K562 (cell line): ENCODE measurements at regions not wholly inside any gene's neighbourhood (a gene's known extent, or its start where the extent isn't known, plus 50 kb on each side); places are given as distances from the start of the nearest gene placed in this dataset.

ENCODE experiments used
- BCOR ChIP-seq: fragments of 450-650 bp; IDR thresholded peaks from 2 replicates; pipeline ENCODE4 v1.6.1; 2016
- CHD4 ChIP-seq: fragments of 200-600 bp; sonication (generic); IDR thresholded peaks from 3 replicates; pipeline ENCODE4 v1.6.1; 2012; ENCODE audit warnings: low read depth, mild to moderate bottlenecking, mixed read lengths, low read length, inconsistent platforms; ENCODE audit not compliant: insufficient read depth, insufficient replicate concordance, poor library complexity, severe bottlenecking
- CSDE1 ChIP-seq, 2 experiments: fragments of 450-650 bp; IDR thresholded peaks; 2 replicates each; pipeline ENCODE4 v1.6.1; 2016; ENCODE audit warnings: mild to moderate bottlenecking in 1 of 2
- EGR1 ChIP-seq: fragments of 450-650 bp; conservative IDR thresholded peaks from 2 replicates; pipeline ENCODE4 v1.6.1; 2017; ENCODE audit warnings: mild to moderate bottlenecking
- EP300 ChIP-seq: IDR thresholded peaks from 2 replicates; pipeline ENCODE4 v1.6.1; 2012; ENCODE audit warnings: low read length, improper control_type of control experiment
- ETS2 ChIP-seq: IDR thresholded peaks from 2 replicates; pipeline ENCODE4 v1.6.1; 2016; ENCODE audit warnings: borderline replicate concordance, missing genetic modification characterization, mild to moderate bottlenecking, moderate library complexity, missing compliant biosample characterization; ENCODE audit not compliant: poor library complexity, severe bottlenecking
- FIP1L1 ChIP-seq: fragments of 200-400 bp; formaldehyde crosslinking; IDR thresholded peaks from 2 replicates; pipeline ENCODE4 v1.6.1; 2018; ENCODE audit warnings: mild to moderate bottlenecking, low read depth, low read length; ENCODE audit not compliant: poor library complexity, severe bottlenecking
- FOS ChIP-seq: IDR thresholded peaks from 3 replicates; pipeline ENCODE4 v1.6.1; 2011; ENCODE audit not compliant: insufficient read length; ENCODE audit errors: extremely low read depth
- GTF2A2 ChIP-seq: IDR thresholded peaks from 2 replicates; pipeline ENCODE4 v1.6.1; 2016; ENCODE audit warnings: mild to moderate bottlenecking, missing genetic modification characterization, missing compliant biosample characterization
- HES1 ChIP-seq: fragments of 450-650 bp; IDR thresholded peaks from 2 replicates; pipeline ENCODE4 v1.6.1; 2016; ENCODE audit warnings: low read depth, mild to moderate bottlenecking, moderate library complexity
- PREB ChIP-seq: sonication (generic); formaldehyde crosslinking; IDR thresholded peaks from 2 replicates; pipeline ENCODE4 v1.8.1; 2023; ENCODE audit warnings: mild to moderate bottlenecking, missing genetic modification reagents
- PTTG1 ChIP-seq: fragments of 450-650 bp; IDR thresholded peaks from 2 replicates; pipeline ENCODE4 v1.6.1; 2016; ENCODE audit warnings: low read depth, mild to moderate bottlenecking, missing genetic modification characterization, missing compliant biosample characterization
- SIRT6 ChIP-seq: IDR thresholded peaks from one replicate; pipeline ENCODE4 v1.6.1; 2012; ENCODE audit warnings: low read depth, mild to moderate bottlenecking, control low read depth, inconsistent platforms, low read length, moderate library complexity
- SRSF7 ChIP-seq: fragments of 200-400 bp; formaldehyde crosslinking; optimal IDR thresholded peaks from 2 replicates; pipeline ENCODE3; 2017; ENCODE audit warnings: mild to moderate bottlenecking, low read depth, low read length
- TBP ChIP-seq: optimal IDR thresholded peaks from 2 replicates; pipeline ENCODE3; 2011; ENCODE audit warnings: low read depth, low read length, improper control_type of control experiment
- USF2 ChIP-seq: sonication (generic); formaldehyde crosslinking; IDR thresholded peaks from 2 replicates; pipeline ENCODE4 v1.5.0; 2020; ENCODE audit warnings: missing genetic modification reagents
- ZBTB43 ChIP-seq: sonication (generic); formaldehyde crosslinking; IDR thresholded peaks from 2 replicates; pipeline ENCODE4 v1.8.0; 2023; ENCODE audit warnings: mild to moderate bottlenecking, missing genetic modification reagents
- ZBTB8A ChIP-seq: fragments of 450-650 bp; IDR thresholded peaks from 2 replicates; pipeline ENCODE4 v1.6.1; 2018; ENCODE audit warnings: mild to moderate bottlenecking, moderate library complexity; ENCODE audit not compliant: partially characterized antibody
- ZFPM2 ChIP-seq: fragments of 250-450 bp; sonication (Bioruptor Pico); IDR thresholded peaks from 2 replicates; pipeline ENCODE4 v1.5.1; 2022; ENCODE audit warnings: mild to moderate bottlenecking
- ZNF184 ChIP-seq: sonication (generic); formaldehyde crosslinking; IDR thresholded peaks from 2 replicates; pipeline ENCODE4 v1.5.0; 2020; ENCODE audit warnings: missing genetic modification reagents
- ZNF584 ChIP-seq: fragments of 200-800 bp; sonication (Bioruptor generic); IDR thresholded peaks from 2 replicates; pipeline ENCODE4 v1.6.1; 2016; ENCODE audit warnings: low read depth, mild to moderate bottlenecking, missing genetic modification characterization, missing compliant biosample characterization
- ZNF740 ChIP-seq, 3 experiments: fragments of 200-800 bp in 1 of 3; sonication (Bioruptor generic) in 1 of 3; sonication (generic) in 1 of 3; formaldehyde crosslinking in 1 of 3; IDR thresholded peaks; 2 replicates each; pipeline versions ENCODE4 v1.6.1 to v1.8.0; 2016 to 2022; ENCODE audit warnings: mild to moderate bottlenecking in 2 of 3, missing compliant biosample characterization in 2 of 3, missing genetic modification characterization in 2 of 3, missing genetic modification reagents in 1 of 3
- ZZZ3 ChIP-seq: fragments of 450-650 bp; IDR thresholded peaks from 2 replicates; pipeline ENCODE4 v1.6.1; 2016; ENCODE audit warnings: antibody characterized with exemption, mild to moderate bottlenecking, moderate library complexity

- TF ChIP-seq USF2: peak; percentile 65
- TF ChIP-seq BCOR: peak; percentile 10; the same call in 1 of the 2 replicates
- TF ChIP-seq SRSF7: no peak
- no peak for TF ChIP-seq ZNF184 (CRISPR knock-in tag)
- peak; percentile 66 for TF ChIP-seq EP300
- TF ChIP-seq PTTG1 (tag): 0 out of 2 replicates have a peak, but pooled peaks have one; percentile 20
- TF ChIP-seq PREB (CRISPR knock-in tag): no peak
- no peak for TF ChIP-seq ETS2
- TF ChIP-seq ZBTB8A: no peak
- TF ChIP-seq ZZZ3: no peak
- TF ChIP-seq ZFPM2 (CRISPR knock-in tag): no peak
- TF ChIP-seq ZNF740 (CRISPR knock-in tag; IDR thresholded peaks at IDR 0.05): no peak
- 0 out of 4 replicates have a peak, but pooled peaks of 1 of the 2 experiments have one; percentile 50 for TF ChIP-seq ZNF740 (tag; IDR thresholded peaks at IDR 0.05)
- no peak for TF ChIP-seq HES1
- no peak for TF ChIP-seq ZNF584 (CRISPR knock-in tag)
- TF ChIP-seq CHD4: no peak
- TF ChIP-seq FIP1L1: no peak
- 0 out of 4 replicates have a peak, but pooled peaks of 1 of the 2 experiments have one; percentile 41 for TF ChIP-seq CSDE1 (IDR thresholded peaks at IDR 0.05)
- no peak for TF ChIP-seq ZBTB43
- no peak; the same call in 1 of the 2 replicates for TF ChIP-seq EGR1
- TF ChIP-seq FOS: no peak
- no peak for TF ChIP-seq GTF2A2
- peak; percentile 98 for TF ChIP-seq TBP
- no peak for TF ChIP-seq SIRT6
These were observed 65.5 kb upstream of the BTN3A2 start (continued) for GRCh38 chr6:26299286-26300042.
